ENCODE measurements at regions not wholly inside any gene's neighbourhood (a gene's known extent, or its start where the extent isn't known, plus 50 kb on each side); places are given as distances from the start of the nearest gene placed in this dataset.

DNA sequence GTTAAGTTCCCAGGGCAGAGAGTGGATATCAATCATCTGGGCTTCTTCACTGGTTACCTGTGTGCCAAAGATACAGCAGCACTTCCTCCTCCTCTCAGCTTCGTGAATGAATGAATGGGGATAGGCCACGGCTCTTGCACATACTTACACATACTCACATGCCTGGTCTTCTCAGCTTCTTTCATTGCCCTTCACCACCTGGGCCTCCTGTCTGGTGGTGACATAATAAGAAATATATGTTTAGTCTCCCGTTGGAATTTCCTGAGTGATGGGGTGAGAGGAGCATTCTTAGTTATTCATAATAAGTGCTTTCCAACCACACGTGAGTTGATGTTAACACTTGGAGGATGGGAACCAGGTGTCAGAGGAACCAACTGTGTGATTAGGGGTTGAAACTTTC, 268.1 kb upstream of the RMST start:
- no peak overlapping the region for H3K9ac ChIP-seq (replicated peaks; ENCODE audit: extremely low read depth, insufficient read depth, low read length)
- DNase-seq (ENCODE audit: low read depth, low spot score) (no peak), FAIRE-seq (no peak)
- CTCF ChIA-PET = no interaction called here
- no peaks in the 10 kb centered on the region for H4K20me1 ChIP-seq (replicated peaks; ENCODE audit: control insufficient read depth, extremely low read depth, insufficient read depth, low read length)
- no peak overlapping the region for H3K27ac ChIP-seq (ENCODE audit: insufficient read depth, low read depth, low read length)
- no peaks in the 10 kb centered on the region for H3K79me2 ChIP-seq (ENCODE audit: control insufficient read depth, insufficient read depth, low read length)
- no peak overlapping the region for H3K4me3 ChIP-seq (replicated peaks in 1 of 3; ENCODE audit: insufficient read depth in 1 of 3, low read depth in 1 of 3, low read length in 3 of 3)
- H3K27me3 ChIP-seq (ENCODE audit: control insufficient read depth in 2 of 2, insufficient read depth in 2 of 2, low read length in 2 of 2) = no peaks in the 10 kb centered on the region
- no TSS peak for BruUV-seq (replicated peaks)
- no peak for TF ChIP-seq FOS (IDR thresholded peaks at IDR 0.05; ENCODE audit: borderline replicate concordance, insufficient read depth, low read length)
- no peak for TF ChIP-seq JUN (IDR thresholded peaks at IDR 0.05; ENCODE audit: borderline replicate concordance, insufficient read depth, insufficient read length, low read depth)
- TF ChIP-seq, protein P1, sequence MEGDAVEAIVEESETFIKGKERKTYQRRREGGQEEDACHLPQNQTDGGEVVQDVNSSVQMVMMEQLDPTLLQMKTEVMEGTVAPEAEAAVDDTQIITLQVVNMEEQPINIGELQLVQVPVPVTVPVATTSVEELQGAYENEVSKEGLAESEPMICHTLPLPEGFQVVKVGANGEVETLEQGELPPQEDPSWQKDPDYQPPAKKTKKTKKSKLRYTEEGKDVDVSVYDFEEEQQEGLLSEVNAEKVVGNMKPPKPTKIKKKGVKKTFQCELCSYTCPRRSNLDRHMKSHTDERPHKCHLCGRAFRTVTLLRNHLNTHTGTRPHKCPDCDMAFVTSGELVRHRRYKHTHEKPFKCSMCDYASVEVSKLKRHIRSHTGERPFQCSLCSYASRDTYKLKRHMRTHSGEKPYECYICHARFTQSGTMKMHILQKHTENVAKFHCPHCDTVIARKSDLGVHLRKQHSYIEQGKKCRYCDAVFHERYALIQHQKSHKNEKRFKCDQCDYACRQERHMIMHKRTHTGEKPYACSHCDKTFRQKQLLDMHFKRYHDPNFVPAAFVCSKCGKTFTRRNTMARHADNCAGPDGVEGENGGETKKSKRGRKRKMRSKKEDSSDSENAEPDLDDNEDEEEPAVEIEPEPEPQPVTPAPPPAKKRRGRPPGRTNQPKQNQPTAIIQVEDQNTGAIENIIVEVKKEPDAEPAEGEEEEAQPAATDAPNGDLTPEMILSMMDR (IDR thresholded peaks at IDR 0.05; ENCODE audit: extremely low read depth in 1 of 2, insufficient read depth in 1 of 2, low read depth in 1 of 2, low read length in 2 of 2) = no peak
- TF ChIP-seq, protein P2, sequence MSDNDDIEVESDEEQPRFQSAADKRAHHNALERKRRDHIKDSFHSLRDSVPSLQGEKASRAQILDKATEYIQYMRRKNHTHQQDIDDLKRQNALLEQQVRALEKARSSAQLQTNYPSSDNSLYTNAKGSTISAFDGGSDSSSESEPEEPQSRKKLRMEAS (IDR thresholded peaks at IDR 0.05; ENCODE audit: insufficient read depth, insufficient read length) = no peak
- no peak for TF ChIP-seq GATA2 (IDR thresholded peaks at IDR 0.05; ENCODE audit: insufficient read depth, insufficient read length, low read depth, low read length)
- TF ChIP-seq POLR2AphosphoS5 (IDR thresholded peaks at IDR 0.05; ENCODE audit: insufficient read depth, low read depth, low read length) = no peak
- no peak for TF ChIP-seq EZH2 (IDR thresholded peaks at IDR 0.05; ENCODE audit: borderline replicate concordance, low read depth, low read length, severe bottlenecking)
- no peak for TF ChIP-seq MYC (IDR thresholded peaks at IDR 0.05; ENCODE audit: low read depth, low read length)
- H3K4me2 ChIP-seq (ENCODE audit: insufficient read depth, low read length) = no peak overlapping the region
- H3K9me1 ChIP-seq (replicated peaks; ENCODE audit: control insufficient read depth, extremely low read depth, insufficient read depth, low read length) = no peaks in the 10 kb centered on the region
- POLR2A ChIA-PET = no interaction called here
- intact Hi-C loops (cut with micrococcal nuclease) (no loop called here), dilution Hi-C loops (cut with MboI; ENCODE audit: extremely low pct_ligation_motif_present, low sequenced_read_pairs) (no loop called here)
- no peaks in the 10 kb centered on the region for H3K9me3 ChIP-seq (replicated peaks; ENCODE audit: control insufficient read depth, insufficient read depth, low read length)
- no peaks in the 10 kb centered on the region for H3K4me1 ChIP-seq (ENCODE audit: control insufficient read depth, extremely low read depth, insufficient read depth, low read length)
- H2AFZ ChIP-seq (ENCODE audit: low read depth, low read length) = no peak overlapping the region
- no peaks in the 10 kb centered on the region for H3K36me3 ChIP-seq (ENCODE audit: control insufficient read depth in 2 of 2, extremely low read depth in 1 of 2, insufficient read depth in 2 of 2, low read length in 2 of 2)
